ENCODE measurements at regions not wholly inside any gene's neighbourhood (a gene's known extent, or its start where the extent isn't known, plus 50 kb on each side); places are given as distances from the start of the nearest gene placed in this dataset.

DNA sequence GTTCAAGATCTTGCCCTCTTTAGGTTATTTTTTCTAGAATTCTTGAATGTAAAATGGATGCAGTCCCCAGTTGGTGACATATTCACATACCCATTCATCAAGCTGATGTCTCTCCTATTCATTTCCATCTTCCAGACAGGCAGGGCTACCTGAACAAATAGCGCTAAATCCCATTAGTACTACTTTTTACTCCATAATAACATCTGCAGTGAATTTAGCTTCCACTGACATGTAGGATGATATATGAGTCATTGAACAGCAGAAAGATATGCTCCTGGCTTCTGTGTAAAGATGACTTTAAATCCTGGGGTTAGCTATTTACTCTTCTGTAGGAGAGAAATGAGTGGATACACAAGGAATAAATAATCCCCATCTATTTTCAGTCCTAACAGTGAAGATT, 194.7 kb downstream of the RND3 start:
- DNase-seq = no peak

DNA sequence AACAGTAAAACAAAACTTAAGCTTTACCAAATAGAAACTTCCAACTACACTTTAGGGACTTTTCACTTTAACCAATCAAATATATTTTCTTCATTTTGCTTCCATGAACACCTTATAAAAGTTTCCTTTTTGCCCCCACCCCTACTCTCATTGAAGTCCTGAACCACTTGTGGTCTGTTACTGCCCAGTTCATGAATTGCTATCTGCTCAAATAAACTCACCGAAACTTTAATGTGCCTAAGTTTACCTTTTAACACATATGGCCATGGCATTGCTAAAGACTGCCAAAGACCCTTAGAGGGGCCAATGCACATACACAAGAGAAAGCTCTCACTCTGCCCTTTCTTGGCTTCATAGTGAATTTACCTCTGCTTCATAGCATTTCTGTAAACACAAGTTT, 195.3 kb downstream of the RND3 start:
- H3K27me3 ChIP-seq (ENCODE audit: insufficient read depth, low read length) = no peaks in the 10 kb centered on the region
- no peak overlapping the region for H3K4ac ChIP-seq (ENCODE audit: low read depth, low read length)
- no peak overlapping the region for H2BK120ac ChIP-seq (ENCODE audit: insufficient read depth, low read length, poor library complexity)
- H3K79me2 ChIP-seq (ENCODE audit: control insufficient read depth, insufficient read depth, low read length, poor library complexity) = no peaks in the 10 kb centered on the region
- H3K23ac ChIP-seq (ENCODE audit: low read length) = no peak overlapping the region
- no CpG with 5 or more reads among the region's 1 CpG for WGBS (ENCODE audit: extremely low coverage, insufficient coverage, insufficient read length)
- no peak overlapping the region for H2AK5ac ChIP-seq (ENCODE audit: low read length)
- no peak overlapping the region for H2AFZ ChIP-seq (ENCODE audit: insufficient read depth, low read length, poor library complexity)
- no peaks in the 10 kb centered on the region for H3K4me1 ChIP-seq (ENCODE audit: control insufficient read depth in 1 of 2, insufficient read depth in 2 of 2, low read length in 2 of 2)
- no peak overlapping the region for H3K9ac ChIP-seq (ENCODE audit: low read length)
- H3K27ac ChIP-seq (ENCODE audit: low read depth, low read length) = no peak overlapping the region
- no peaks in the 10 kb centered on the region for H3K9me3 ChIP-seq (ENCODE audit: insufficient read depth, low read depth, low read length)
- no peaks in the 10 kb centered on the region for H3K79me1 ChIP-seq (ENCODE audit: low read length)
- no peak overlapping the region for H3K4me3 ChIP-seq (ENCODE audit: low read depth, low read length)
- no peak overlapping the region for H4K8ac ChIP-seq (ENCODE audit: low read depth, low read length)
- no peaks in the 10 kb centered on the region for H3K36me3 ChIP-seq (ENCODE audit: control insufficient read depth in 1 of 2, insufficient read depth in 2 of 2, low read length in 2 of 2)
- no peak overlapping the region for H4K12ac ChIP-seq (ENCODE audit: low read depth, low read length)
- no peak overlapping the region for H4K91ac ChIP-seq (ENCODE audit: low read depth, low read length)
- no peak overlapping the region for H3K18ac ChIP-seq (ENCODE audit: low read length)
- no peak overlapping the region for H2BK5ac ChIP-seq (ENCODE audit: low read depth, low read length, poor library complexity)
- no peak overlapping the region for H3K4me2 ChIP-seq (ENCODE audit: low read length)
- DNase-seq = no peak
- no peak overlapping the region for H2BK12ac ChIP-seq (ENCODE audit: low read length)
- no peak overlapping the region for H3K14ac ChIP-seq (ENCODE audit: low read length)

More for the DNA sequence above, 194.7 kb downstream of the RND3 start:
- Histone ChIP-seq H2AK5ac (ENCODE audit: low read length) (no peak overlapping the region), H3K4me1 (ENCODE audit: control insufficient read depth in 1 of 2, insufficient read depth in 2 of 2, low read length in 2 of 2) (no peaks in the 10 kb centered on the region), H4K91ac (ENCODE audit: low read depth, low read length) (no peak overlapping the region), H3K79me1 (ENCODE audit: low read length) (no peaks in the 10 kb centered on the region), H3K18ac (ENCODE audit: low read length) (no peak overlapping the region), H4K12ac (ENCODE audit: low read depth, low read length) (no peak overlapping the region), H3K4ac (ENCODE audit: low read depth, low read length) (no peak overlapping the region), H2BK12ac (ENCODE audit: low read length) (no peak overlapping the region), H2AFZ (ENCODE audit: insufficient read depth, low read length, poor library complexity) (no peak overlapping the region), H2BK5ac (ENCODE audit: low read depth, low read length, poor library complexity) (no peak overlapping the region), H3K4me3 (ENCODE audit: low read depth, low read length) (no peak overlapping the region), H3K14ac (ENCODE audit: low read length) (no peak overlapping the region), H3K23ac (ENCODE audit: low read length) (no peak overlapping the region), H3K27me3 (ENCODE audit: insufficient read depth, low read length) (no peaks in the 10 kb centered on the region), H3K36me3 (ENCODE audit: control insufficient read depth in 1 of 2, insufficient read depth in 2 of 2, low read length in 2 of 2) (no peaks in the 10 kb centered on the region), H3K4me2 (ENCODE audit: low read length) (no peak overlapping the region), H2BK120ac (ENCODE audit: insufficient read depth, low read length, poor library complexity) (no peak overlapping the region), H3K9ac (ENCODE audit: low read length) (no peak overlapping the region), H3K79me2 (ENCODE audit: control insufficient read depth, insufficient read depth, low read length, poor library complexity) (no peaks in the 10 kb centered on the region), H3K9me3 (ENCODE audit: insufficient read depth, low read depth, low read length) (no peaks in the 10 kb centered on the region), H4K8ac (ENCODE audit: low read depth, low read length) (no peak overlapping the region), H3K27ac (ENCODE audit: low read depth, low read length) (no peak overlapping the region)
- no CpG with 5 or more reads among the region's 1 CpG for WGBS (ENCODE audit: extremely low coverage, insufficient coverage, insufficient read length)

GRCh38 chr2:150286730-150287362, 200.6 kb downstream of the RND3 start:
- Histone ChIP-seq H3K14ac (ENCODE audit: low read length) (no peak overlapping the region), H3K4me2 (ENCODE audit: low read length) (no peak overlapping the region), H3K36me3 (ENCODE audit: control insufficient read depth in 1 of 2, insufficient read depth in 2 of 2, low read length in 2 of 2) (no peaks in the 10 kb centered on the region), H2BK12ac (ENCODE audit: low read length) (no peak overlapping the region), H3K27ac (ENCODE audit: low read depth, low read length) (no peak overlapping the region), H4K12ac (ENCODE audit: low read depth, low read length) (no peak overlapping the region), H3K4me1 (ENCODE audit: control insufficient read depth in 1 of 2, insufficient read depth in 2 of 2, low read length in 2 of 2) (no peaks in the 10 kb centered on the region), H3K79me2 (ENCODE audit: control insufficient read depth, insufficient read depth, low read length, poor library complexity) (no peaks in the 10 kb centered on the region), H3K27me3 (ENCODE audit: insufficient read depth, low read length) (no peaks in the 10 kb centered on the region), H2BK120ac (ENCODE audit: insufficient read depth, low read length, poor library complexity) (no peak overlapping the region), H3K9me3 (ENCODE audit: insufficient read depth, low read depth, low read length) (no peaks in the 10 kb centered on the region), H4K91ac (ENCODE audit: low read depth, low read length) (no peak overlapping the region), H3K18ac (ENCODE audit: low read length) (no peak overlapping the region), H2BK5ac (ENCODE audit: low read depth, low read length, poor library complexity) (no peak overlapping the region), H2AK5ac (ENCODE audit: low read length) (no peak overlapping the region), H3K23ac (ENCODE audit: low read length) (no peak overlapping the region), H3K9ac (ENCODE audit: low read length) (no peak overlapping the region), H2AFZ (ENCODE audit: insufficient read depth, low read length, poor library complexity) (no peak overlapping the region), H3K4me3 (ENCODE audit: low read depth, low read length) (no peak overlapping the region), H3K79me1 (ENCODE audit: low read length) (no peaks in the 10 kb centered on the region), H4K8ac (ENCODE audit: low read depth, low read length) (no peak overlapping the region), H3K4ac (ENCODE audit: low read depth, low read length) (no peak overlapping the region)
- no peak for DNase-seq
- no CpG with 5 or more reads among the region's 6 CpGs for WGBS (ENCODE audit: extremely low coverage, insufficient coverage, insufficient read length)

GRCh38 chr2:150284116-150284515, 203.4 kb downstream of the RND3 start:
- no peak overlapping the region for H3K23ac ChIP-seq (ENCODE audit: low read length)
- no peaks in the 10 kb centered on the region for H3K79me1 ChIP-seq (ENCODE audit: low read length)
- H2BK120ac ChIP-seq (ENCODE audit: insufficient read depth, low read length, poor library complexity) = no peak overlapping the region
- H3K18ac ChIP-seq (ENCODE audit: low read length) = no peak overlapping the region
- no peak overlapping the region for H2AK5ac ChIP-seq (ENCODE audit: low read length)
- H3K4me2 ChIP-seq (ENCODE audit: low read length) = no peak overlapping the region
- H3K79me2 ChIP-seq (ENCODE audit: control insufficient read depth, insufficient read depth, low read length, poor library complexity) = no peaks in the 10 kb centered on the region
- no peaks in the 10 kb centered on the region for H3K27me3 ChIP-seq (ENCODE audit: insufficient read depth, low read length)
- H4K12ac ChIP-seq (ENCODE audit: low read depth, low read length) = no peak overlapping the region
- no peaks in the 10 kb centered on the region for H3K36me3 ChIP-seq (ENCODE audit: control insufficient read depth in 1 of 2, insufficient read depth in 2 of 2, low read length in 2 of 2)
- H2BK12ac ChIP-seq (ENCODE audit: low read length) = no peak overlapping the region
- H3K27ac ChIP-seq (ENCODE audit: low read depth, low read length) = no peak overlapping the region
- H3K4ac ChIP-seq (ENCODE audit: low read depth, low read length) = no peak overlapping the region
- WGBS (ENCODE audit: extremely low coverage, insufficient coverage, insufficient read length) = no CpG with 5 or more reads among the region's 2 CpGs
- no peak for DNase-seq
- no peak overlapping the region for H2BK5ac ChIP-seq (ENCODE audit: low read depth, low read length, poor library complexity)
- no peak overlapping the region for H3K4me3 ChIP-seq (ENCODE audit: low read depth, low read length)
- H4K91ac ChIP-seq (ENCODE audit: low read depth, low read length) = no peak overlapping the region
- H3K9ac ChIP-seq (ENCODE audit: low read length) = no peak overlapping the region
- H2AFZ ChIP-seq (ENCODE audit: insufficient read depth, low read length, poor library complexity) = no peak overlapping the region
- H3K14ac ChIP-seq (ENCODE audit: low read length) = no peak overlapping the region
- H3K9me3 ChIP-seq (ENCODE audit: insufficient read depth, low read depth, low read length) = no peaks in the 10 kb centered on the region
- H4K8ac ChIP-seq (ENCODE audit: low read depth, low read length) = no peak overlapping the region
- H3K4me1 ChIP-seq (ENCODE audit: control insufficient read depth in 1 of 2, insufficient read depth in 2 of 2, low read length in 2 of 2) = no peaks in the 10 kb centered on the region
